ENCODE measurements at regions not wholly inside any gene's neighbourhood (a gene's known extent, or its start where the extent isn't known, plus 50 kb on each side); places are given as distances from the start of the nearest gene placed in this dataset.
A peak's percentile ranks its signal among the peaks of the same experiment; 100 is the strongest.

- DNase-seq: no peak
Measured at GRCh38 chr1:112319371-112320040, 76.5 kb upstream of the CTTNBP2NL start.

GRCh38 chr1:112320058-112320457 lies 76.0 kb upstream of the CTTNBP2NL start:
- no peak for DNase-seq

- no peak for DNase-seq
Measured at GRCh38 chr1:112322018-112322417, 74.0 kb upstream of the CTTNBP2NL start.

GRCh38 chr1:112322983-112323678 lies 72.9 kb upstream of the CTTNBP2NL start:
- DNase-seq: no peak

- DNase-seq: no peak
Measured at GRCh38 chr1:112325504-112325903, 70.5 kb upstream of the CTTNBP2NL start.

- DNase-seq: no peak
Measured at GRCh38 chr1:112328600-112328999, 67.4 kb upstream of the CTTNBP2NL start.

GRCh38 chr1:112332176-112333150 lies 63.6 kb upstream of the CTTNBP2NL start:
- DNase-seq: no peak

GRCh38 chr1:112335351-112335750 lies 60.7 kb upstream of the CTTNBP2NL start:
- no peak for DNase-seq

- DNase-seq: peak; percentile 57 to 63
Measured at GRCh38 chr1:112337028-112337531, 58.9 kb upstream of the CTTNBP2NL start.

GRCh38 chr1:112341986-112342385 lies 54.0 kb upstream of the CTTNBP2NL start:
- no peak for DNase-seq

- no peak for DNase-seq
Measured at GRCh38 chr1:112342558-112342957, 53.5 kb upstream of the CTTNBP2NL start.

GRCh38 chr1:112344754-112345423 lies 51.1 kb upstream of the CTTNBP2NL start:
- DNase-seq: no peak

Data from Kasumi-1 (cell line).